LNCAP (cell line): ENCODE measurements at regions not wholly inside any gene's neighbourhood (a gene's known extent, or its start where the extent isn't known, plus 50 kb on each side); places are given as distances from the start of the nearest gene placed in this dataset.

Experiments used
- CTCF ChIP-seq: fragments of 450-650 bp; IDR thresholded peaks from 2 replicates; pipeline ENCODE4 v1.5.1; 2017; ENCODE audit warnings: mild to moderate bottlenecking

GRCh38 chr9:118017607-118018122, 313.5 kb downstream of the TLR4 start:
- TF ChIP-seq CTCF, result no peak

GRCh38 chr9:118023644-118024043, 319.4 kb downstream of the TLR4 start:
- no peak for TF ChIP-seq CTCF

GRCh38 chr9:118028225-118028624, 324.0 kb downstream of the TLR4 start:
- no peak for TF ChIP-seq CTCF

GRCh38 chr9:118029425-118029824, 325.2 kb downstream of the TLR4 start:
- no peak for TF ChIP-seq CTCF

- no peak for TF ChIP-seq CTCF
Measured at GRCh38 chr9:118034701-118035100, 330.5 kb downstream of the TLR4 start.

- TF ChIP-seq CTCF, result no peak
Measured at GRCh38 chr9:118038713-118039112, 334.5 kb downstream of the TLR4 start.

GRCh38 chr9:118058227-118058626, 354.0 kb downstream of the TLR4 start:
- TF ChIP-seq CTCF, result no peak
